HS-5 (cell line): ENCODE measurements at regions not wholly inside any gene's neighbourhood (a gene's known extent, or its start where the extent isn't known, plus 50 kb on each side); places are given as distances from the start of the nearest gene placed in this dataset.
"Not testable (repeated sequence)": the region's sequence is repeated elsewhere in the genome, so short reads cannot be mapped to it uniquely, and the experiment has no call there.

Experiments used
- DNase-seq: peaks from one replicate; pipeline ENCODE4 v3.0.0-alpha.2; 2012; ENCODE audit warnings: low read depth

DNA sequence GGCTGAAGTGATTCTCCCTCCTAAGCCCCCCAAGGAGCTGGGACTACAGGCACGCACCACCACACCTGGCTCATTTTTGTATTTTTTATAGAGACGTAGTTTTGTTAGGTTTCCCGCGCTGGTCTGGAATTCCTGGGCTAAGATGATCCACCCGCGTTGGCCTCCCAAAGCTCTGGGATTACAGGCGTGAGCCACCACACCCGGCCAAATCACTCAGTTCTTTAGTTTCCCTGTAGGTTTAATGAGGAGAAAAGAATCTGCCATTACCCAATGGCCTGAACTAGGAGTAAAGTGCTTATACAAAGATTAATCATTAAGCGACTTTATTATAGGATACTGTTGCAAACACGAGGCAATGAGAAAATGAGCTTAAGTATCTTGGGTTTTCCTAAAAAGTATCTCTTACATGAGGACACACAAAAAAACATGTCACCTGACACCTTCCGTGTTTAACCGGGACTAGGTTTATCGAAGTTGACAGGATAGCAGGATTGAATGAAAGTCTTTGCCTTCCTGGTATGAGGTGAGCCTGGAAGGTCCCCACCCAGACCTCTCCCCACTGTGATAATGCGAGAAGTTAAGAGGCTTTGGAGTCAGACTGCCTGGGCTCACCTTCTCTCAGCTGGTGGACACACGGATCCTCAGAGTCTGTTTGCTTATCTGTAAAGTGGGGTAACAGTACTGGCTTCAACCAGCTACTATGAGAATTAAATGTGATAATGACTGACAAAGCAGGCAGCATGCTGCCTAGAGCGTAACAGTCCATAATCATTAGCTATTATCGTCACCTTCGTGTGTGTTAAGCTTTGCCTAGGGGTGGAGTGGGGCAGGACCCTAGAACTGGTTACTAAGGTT, 133.5 kb upstream of the KRAS start:
- DNase-seq: no peak

- DNase-seq: no peak
Measured at GRCh38 chr12:25382311-25383106, 131.8 kb upstream of the KRAS start.

DNA sequence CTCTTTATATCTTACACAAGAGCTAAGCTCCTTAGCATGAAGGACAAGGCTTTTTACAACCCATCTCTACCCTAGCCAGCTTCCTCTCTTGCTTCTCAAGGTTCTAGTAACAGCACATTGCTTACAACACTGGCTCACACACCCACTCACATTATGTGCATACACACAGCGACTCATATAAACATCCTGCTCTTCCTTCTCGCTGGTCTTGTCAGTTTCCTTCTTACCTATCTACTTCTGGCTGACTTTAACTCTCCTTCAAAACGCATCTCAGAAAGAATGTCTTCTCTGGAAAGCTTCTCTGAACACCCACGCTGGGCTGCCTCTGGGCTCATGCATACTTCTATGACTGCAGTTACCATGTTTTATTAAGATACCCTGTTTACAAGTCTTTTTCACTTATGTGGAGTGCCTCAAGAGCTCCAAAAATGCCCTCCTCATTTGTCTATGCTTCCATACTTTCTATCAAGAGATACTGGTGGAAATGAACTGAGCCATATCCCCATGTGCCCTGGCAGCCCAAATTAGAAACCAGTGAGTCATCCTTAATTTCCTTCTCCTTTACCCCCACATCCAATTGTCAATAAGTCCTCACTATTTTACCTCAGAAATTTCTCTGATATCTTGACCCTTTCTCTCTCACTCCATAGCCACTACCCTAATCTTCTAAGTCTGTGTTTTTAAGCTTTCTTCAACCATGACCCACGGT, 126.9 kb upstream of the KRAS start:
- peak; percentile 37 for DNase-seq

- DNase-seq: no peak
Measured at GRCh38 chr12:25376985-25377384, 126.3 kb upstream of the KRAS start.

GRCh38 chr12:25376407-25376806, 125.7 kb upstream of the KRAS start:
- DNase-seq: no peak

DNA sequence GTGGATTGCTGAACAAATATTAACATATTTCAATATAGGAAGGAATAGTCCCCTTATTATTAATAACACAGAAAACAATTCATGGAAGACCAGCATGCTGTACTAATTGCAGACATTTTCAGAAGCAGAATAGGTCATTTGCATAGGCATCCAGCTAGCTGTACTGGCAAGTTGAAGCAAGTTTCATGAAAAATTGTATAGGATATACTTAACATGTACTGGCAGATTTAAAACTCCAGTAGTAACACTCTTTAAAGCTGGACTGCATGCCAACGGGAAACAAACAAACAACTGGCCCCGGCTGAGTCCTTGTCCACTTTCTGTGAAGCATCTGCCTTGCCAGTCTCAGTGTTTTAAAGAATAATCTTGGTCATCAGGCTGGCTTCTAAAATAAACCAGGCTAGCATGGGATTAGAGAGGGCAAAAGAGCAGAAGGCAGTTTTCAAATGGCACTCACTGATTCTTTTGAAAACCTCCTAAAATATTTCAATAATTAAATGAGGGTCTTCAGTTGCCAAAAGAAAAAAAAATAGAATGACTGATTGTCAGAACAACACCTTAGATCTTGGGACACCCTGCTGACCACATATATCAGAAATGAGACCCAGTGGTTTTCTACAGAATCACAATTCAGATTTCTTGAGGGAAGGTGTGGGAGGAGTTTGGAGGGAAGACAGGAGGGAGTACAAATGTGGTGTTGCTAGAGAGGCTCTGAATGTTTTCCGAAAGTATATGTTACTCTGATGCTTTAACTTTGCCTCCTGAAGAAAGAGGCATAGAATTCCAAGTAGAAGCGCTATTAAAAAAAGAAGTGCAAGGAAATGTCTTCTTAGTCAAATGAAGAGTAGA, 122.5 kb upstream of the KRAS start:
- DNase-seq: no peak

GRCh38 chr12:25372002-25372401, 121.3 kb upstream of the KRAS start:
- no peak for DNase-seq

DNA sequence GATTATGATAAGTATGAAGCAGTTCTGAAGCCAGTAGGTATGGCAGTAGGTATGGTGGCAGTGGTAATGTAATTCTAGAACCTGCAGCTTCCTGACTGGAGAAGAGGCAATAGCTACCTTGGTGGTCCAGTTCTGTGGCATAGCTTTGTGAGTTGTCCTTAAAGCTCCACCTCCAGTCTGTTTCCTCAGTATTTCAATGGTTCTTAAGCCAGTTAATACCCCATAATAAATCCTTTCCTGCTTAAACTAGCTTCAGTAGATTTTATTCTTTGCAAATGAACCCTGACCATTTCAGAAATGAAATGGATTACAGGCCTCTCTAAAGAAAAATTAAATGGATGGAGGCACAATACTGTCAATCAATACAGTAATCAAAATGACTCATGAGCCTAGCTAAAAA, 117.8 kb upstream of the KRAS start:
- DNase-seq: no peak

DNA sequence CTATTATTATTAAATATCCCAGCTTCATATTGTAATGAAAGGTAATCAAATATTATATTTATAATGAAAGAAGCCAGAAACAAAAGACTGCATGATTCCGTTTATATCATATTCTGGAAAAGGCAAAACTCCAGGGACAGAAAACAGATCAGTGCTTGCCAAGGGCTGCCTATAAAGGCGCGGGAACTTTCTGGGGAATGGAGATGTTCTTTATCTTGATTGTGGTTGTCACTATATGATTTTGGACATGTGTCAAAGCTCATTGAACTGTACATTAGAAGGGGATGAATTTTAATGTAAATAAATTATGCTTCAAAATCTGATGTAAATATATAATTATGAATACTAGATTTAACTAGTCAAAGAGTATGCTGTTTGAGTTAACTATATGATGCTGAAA, 115.4 kb upstream of the KRAS start:
- DNase-seq: no peak

- DNase-seq: no peak
Measured at GRCh38 chr12:25365340-25365730, 114.6 kb upstream of the KRAS start.

GRCh38 chr12:25364529-25365339, 114.0 kb upstream of the KRAS start:
- DNase-seq: no peak

DNA sequence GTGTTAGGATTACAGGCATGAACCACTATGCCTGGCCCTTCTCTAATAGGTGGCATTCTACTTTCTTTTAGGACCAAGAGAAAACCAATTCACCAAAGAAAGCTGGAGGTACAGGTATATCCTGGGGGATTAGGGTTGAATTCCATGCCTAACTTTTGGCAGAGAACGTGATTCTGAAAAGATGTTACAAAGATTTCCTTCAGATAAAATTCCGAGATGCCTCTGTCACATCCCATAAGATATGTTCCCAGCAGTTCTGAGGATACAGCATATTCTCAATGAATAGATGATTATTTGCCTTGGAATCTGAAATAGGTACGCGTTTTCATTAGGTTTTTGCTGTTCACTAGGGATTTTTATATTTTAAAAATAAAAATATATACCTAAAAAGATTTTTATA, 111.9 kb upstream of the KRAS start:
- no peak for DNase-seq

DNA sequence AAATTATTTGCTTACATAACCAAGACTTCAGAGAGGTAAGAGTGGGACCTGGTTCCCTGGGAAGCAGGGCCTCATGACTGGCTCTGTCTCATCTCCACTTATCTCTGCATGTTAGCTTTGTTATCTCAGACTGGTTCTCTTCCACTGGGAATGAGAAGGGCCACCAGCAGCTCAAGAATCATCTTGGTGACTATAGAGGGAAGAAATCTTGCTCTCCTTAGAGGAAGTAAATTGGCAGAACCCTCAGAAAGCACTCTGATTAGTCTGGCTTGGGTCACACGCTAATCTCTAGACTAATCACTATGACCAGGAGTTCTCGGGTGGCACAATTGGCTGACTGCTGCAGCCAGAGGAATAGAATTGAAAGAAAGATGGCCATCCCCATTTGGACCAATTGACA, 110.8 kb upstream of the KRAS start:
- no peak for DNase-seq

- DNase-seq: no peak
Measured at GRCh38 chr12:25357595-25357994, 106.9 kb upstream of the KRAS start.

- DNase-seq: not testable (repeated sequence)
Measured at GRCh38 chr12:25352942-25353341, 102.2 kb upstream of the KRAS start.

DNA sequence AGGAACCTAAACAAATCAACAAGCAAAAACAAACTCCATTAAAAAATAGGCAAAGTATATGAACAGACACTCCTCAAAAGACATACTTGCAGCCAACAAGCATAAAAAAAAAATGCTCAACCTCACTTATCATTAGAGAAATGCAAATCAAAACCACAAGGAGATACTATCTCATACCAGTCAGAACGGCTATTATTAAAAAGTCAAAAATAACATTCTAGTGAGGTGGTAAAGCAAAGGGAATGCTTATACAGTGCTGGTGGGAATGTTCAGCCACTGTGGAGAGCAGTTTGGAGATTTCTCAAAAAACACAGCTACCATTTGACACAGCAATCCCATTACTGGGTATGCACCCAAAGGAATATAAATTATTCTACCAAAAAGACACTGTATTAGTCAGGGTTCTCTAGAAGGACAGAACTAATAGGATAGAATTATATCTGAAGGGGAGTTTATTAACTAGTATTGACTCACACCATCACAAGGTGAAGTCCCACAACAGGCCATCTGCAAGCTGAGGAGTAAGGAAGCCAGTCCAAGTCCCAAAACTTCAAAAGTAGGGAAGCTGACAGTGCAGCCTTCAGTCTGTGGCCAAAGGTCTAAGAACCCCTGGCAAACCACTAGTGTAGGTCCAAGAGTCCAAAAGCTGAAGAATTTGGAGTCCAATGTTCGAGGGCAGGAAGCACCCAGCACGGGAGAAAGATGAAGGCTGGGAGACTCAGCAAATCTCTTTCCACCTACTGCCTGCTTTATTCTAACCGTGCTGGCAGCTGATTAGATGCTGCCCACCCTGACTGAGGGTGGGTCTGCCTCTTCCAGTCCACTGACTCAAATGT, 101.6 kb upstream of the KRAS start:
- DNase-seq: no peak

DNA sequence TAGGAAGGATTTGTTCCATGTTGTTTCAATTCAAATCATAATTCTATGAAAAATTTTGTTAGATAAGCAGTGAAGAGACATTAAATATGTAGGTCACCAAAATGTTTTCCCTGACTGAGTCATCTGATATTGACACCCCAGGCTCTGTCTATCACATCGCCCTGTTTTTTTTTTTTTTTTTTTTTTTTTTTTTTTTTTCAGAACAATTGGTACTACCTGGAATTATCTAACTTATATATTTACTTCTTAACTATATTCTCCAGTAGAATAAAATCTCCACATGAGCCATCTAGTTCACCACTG, 97.8 kb upstream of the KRAS start:
- no peak for DNase-seq

DNA sequence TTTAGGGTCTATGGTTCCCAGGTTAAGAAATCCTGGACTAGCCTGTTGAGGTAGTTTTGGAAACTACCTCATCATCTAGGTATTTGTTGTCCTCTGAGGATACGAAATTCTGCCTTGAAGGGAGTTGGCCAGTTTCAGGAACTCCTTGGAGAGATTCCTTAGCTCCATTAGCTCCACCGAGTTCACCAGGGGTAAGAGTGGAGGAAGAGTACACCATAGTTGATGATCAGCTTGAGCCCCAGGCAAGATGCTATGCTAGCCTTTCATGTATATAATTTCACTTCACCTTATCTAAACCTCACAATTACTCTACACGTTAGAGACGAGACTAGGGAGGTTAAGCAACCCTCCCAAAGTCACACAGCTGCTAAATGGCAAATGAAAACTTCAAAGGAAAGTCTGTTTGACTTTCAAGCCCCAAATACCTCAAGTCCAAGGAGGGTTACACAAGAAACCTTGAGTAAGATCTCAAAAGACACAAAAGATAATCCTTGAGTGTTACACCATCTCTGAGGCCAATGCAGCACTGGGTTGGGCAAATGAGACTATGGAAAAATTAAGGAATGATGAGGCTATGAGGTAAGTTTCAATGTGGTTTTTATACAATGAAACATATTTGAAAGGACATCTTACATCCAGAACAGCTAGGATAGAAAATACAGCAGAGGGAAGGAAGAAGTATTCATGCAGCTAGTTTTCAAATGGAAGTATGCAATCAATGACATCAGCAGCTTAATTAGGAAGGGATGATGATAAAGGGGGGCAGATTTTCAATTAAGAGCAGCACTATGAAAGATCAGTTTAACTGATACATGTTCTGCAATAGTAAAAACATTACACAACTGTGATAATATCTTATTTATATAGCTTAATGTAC, 97.2 kb upstream of the KRAS start:
- no peak for DNase-seq

- DNase-seq: not testable (repeated sequence)
Measured at GRCh38 chr12:25341877-25342276, 91.1 kb upstream of the KRAS start.
